Panc1 (cell line): ENCODE measurements at regions not wholly inside any gene's neighbourhood (a gene's known extent, or its start where the extent isn't known, plus 50 kb on each side); places are given as distances from the start of the nearest gene placed in this dataset.

Source experiments
- ATAC-seq: fragments of 200-7000 bp; cut with Tn5 transposase; 2 replicates; pipeline ENCODE4 v1.9.1; 2020; ENCODE audit warnings: mild to moderate bottlenecking, moderate library complexity
- BruUV-seq: library from RNA; stranded (reverse); fragments of 400-500 nt; replicated peaks from 2 replicates; lab custom pipeline; 2021; lab: Mats Ljungman, UMichigan
- CTCF ChIA-PET: fragments of 300-600 bp; sonication (Branson Sonifier 250); formaldehyde crosslinking; loops from one replicate; lab custom pipeline; 2022; ENCODE audit warnings: antibody characterized with exemption; lab: Charles Lee
- POLR2A ChIA-PET: fragments of 300-600 bp; sonication (Branson Sonifier 250); formaldehyde crosslinking; loops from one replicate; lab custom pipeline; 2022; ENCODE audit warnings: antibody characterized with exemption; lab: Charles Lee
- DNase-seq: peaks from one replicate; pipeline ENCODE4 v3.0.0-alpha.2; 2010; ENCODE audit warnings: low read depth, low spot score
- H3K27ac ChIP-seq: 2 replicates; pipeline ENCODE4 v1.5.1; 2011; ENCODE audit warnings: mild to moderate bottlenecking, low read length, inconsistent platforms
- H3K27me3 ChIP-seq: fragments of 200-500 bp; sonication (Bioruptor generic); 2 replicates; pipeline ENCODE4 v1.6.0; 2014; ENCODE audit warnings: low read length, inconsistent platforms; ENCODE audit not compliant: control insufficient read depth, insufficient read depth
- H3K36me3 ChIP-seq: fragments of 200-500 bp; sonication (Bioruptor generic); 2 replicates; pipeline ENCODE4 v1.5.1; 2014; ENCODE audit warnings: inconsistent platforms, mild to moderate bottlenecking, low read length, moderate library complexity; ENCODE audit not compliant: control insufficient read depth, insufficient read depth
- H3K4me1 ChIP-seq: 2 replicates; pipeline ENCODE4 v1.5.1; 2011; ENCODE audit warnings: inconsistent platforms, mild to moderate bottlenecking, low read length, moderate library complexity; ENCODE audit not compliant: control insufficient read depth, insufficient read depth
- H3K4me3 ChIP-seq, 2 experiments: 2 replicates each; pipeline ENCODE4 v1.5.1; 2011 to 2012; ENCODE audit warnings: low read depth in 2 of 2, low read length in 2 of 2, mild to moderate bottlenecking in 2 of 2, inconsistent platforms in 1 of 2, moderate library complexity in 1 of 2
- H3K9me3 ChIP-seq: fragments of 200-500 bp; sonication (Bioruptor generic); 2 replicates; pipeline ENCODE4 v1.5.1; 2014; ENCODE audit warnings: low read depth, mild to moderate bottlenecking, inconsistent platforms, low read length, moderate library complexity; ENCODE audit not compliant: control insufficient read depth, insufficient read depth
- CTCF ChIP-seq: fragments of 450-650 bp; IDR thresholded peaks from 2 replicates; pipeline ENCODE4 v1.5.1; 2017; ENCODE audit warnings: mild to moderate bottlenecking
- POLR2AphosphoS5 ChIP-seq: IDR thresholded peaks from 2 replicates; pipeline ENCODE4 v1.6.1; 2012; ENCODE audit warnings: mild to moderate bottlenecking, low read depth, low read length, moderate library complexity
- REST ChIP-seq, 2 experiments: IDR thresholded peaks; 2 replicates each; pipeline ENCODE4 v1.6.1; 2011 to 2012; ENCODE audit warnings: low read depth in 2 of 2, control low read depth in 1 of 2, low read length in 1 of 2, mild to moderate bottlenecking in 1 of 2, moderate library complexity in 1 of 2; ENCODE audit not compliant: insufficient read depth in 1 of 2
- SIN3A ChIP-seq: IDR thresholded peaks from 2 replicates; pipeline ENCODE4 v1.6.1; 2012; ENCODE audit warnings: low read depth, mild to moderate bottlenecking, low read length, moderate library complexity, borderline replicate concordance; ENCODE audit not compliant: insufficient read depth
- TCF7L2 ChIP-seq: IDR thresholded peaks from 2 replicates; pipeline ENCODE4 v1.6.1; 2011; ENCODE audit warnings: mild to moderate bottlenecking, low read depth, low read length, inconsistent platforms
- in situ Hi-C: cut with HindIII; loops from 2 replicates; pipeline ENCODE4 v1.10.0; 2016; ENCODE audit warnings: low sequenced_read_pairs, low pct_unique_long_range_greater_than_20kb
- intact Hi-C: fragments of 100-400 bp; cut with micrococcal nuclease; formaldehyde crosslinking; loops from one replicate; pipeline ENCODE4 v1.10.0; 2022; ENCODE audit not compliant: unreplicated experiment

GRCh38 chr20:47861116-47861515, 75.8 kb upstream of the SULF2 start:
- intact Hi-C loops (no loop called here), in situ Hi-C loops (no loop called here)
- TF ChIP-seq CTCF (no peak), REST (IDR thresholded peaks at IDR 0.05; ENCODE audit: insufficient read depth in 1 of 2, low read depth in 2 of 2, low read length in 1 of 2) (no peak), TCF7L2 (no peak)
- DNase-seq (no peak), ATAC-seq (no peak)
- Histone ChIP-seq H3K9me3 (no peaks in the 10 kb centered on the region), H3K27me3 (peaks cover 12% of the 10 kb centered on the region), H3K36me3 (no peaks in the 10 kb centered on the region), H3K4me3 (no peak overlapping the region), H3K4me1 (no peaks in the 10 kb centered on the region), H3K27ac (no peak overlapping the region)
- POLR2A ChIA-PET: no interaction called here
- CTCF ChIA-PET: no interaction called here
- BruUV-seq: no TSS peak

- Histone ChIP-seq H3K27ac (no peak overlapping the region), H3K36me3 (no peaks in the 10 kb centered on the region), H3K27me3 (peaks cover 9% of the 10 kb centered on the region), H3K4me1 (no peaks in the 10 kb centered on the region), H3K9me3 (no peaks in the 10 kb centered on the region), H3K4me3 (no peak overlapping the region)
- intact Hi-C loops: no loop called here
- in situ Hi-C loops: no loop called here
- no peak for TF ChIP-seq CTCF
- TF ChIP-seq POLR2AphosphoS5: no peak
- no peak for TF ChIP-seq SIN3A
- TF ChIP-seq REST (IDR thresholded peaks at IDR 0.05; ENCODE audit: insufficient read depth in 1 of 2, low read depth in 2 of 2, low read length in 1 of 2): no peak
- TF ChIP-seq TCF7L2: no peak
- ChIA-PET POLR2A (no interaction called here), CTCF (no interaction called here)
- DNase-seq: no peak
- ATAC-seq: no peak
- BruUV-seq: no TSS peak
Observed at GRCh38 chr20:47860049-47860830, 75.0 kb upstream of the SULF2 start.
